ENCODE measurements at regions not wholly inside any gene's neighbourhood (a gene's known extent, or its start where the extent isn't known, plus 50 kb on each side); places are given as distances from the start of the nearest gene placed in this dataset.

DNA sequence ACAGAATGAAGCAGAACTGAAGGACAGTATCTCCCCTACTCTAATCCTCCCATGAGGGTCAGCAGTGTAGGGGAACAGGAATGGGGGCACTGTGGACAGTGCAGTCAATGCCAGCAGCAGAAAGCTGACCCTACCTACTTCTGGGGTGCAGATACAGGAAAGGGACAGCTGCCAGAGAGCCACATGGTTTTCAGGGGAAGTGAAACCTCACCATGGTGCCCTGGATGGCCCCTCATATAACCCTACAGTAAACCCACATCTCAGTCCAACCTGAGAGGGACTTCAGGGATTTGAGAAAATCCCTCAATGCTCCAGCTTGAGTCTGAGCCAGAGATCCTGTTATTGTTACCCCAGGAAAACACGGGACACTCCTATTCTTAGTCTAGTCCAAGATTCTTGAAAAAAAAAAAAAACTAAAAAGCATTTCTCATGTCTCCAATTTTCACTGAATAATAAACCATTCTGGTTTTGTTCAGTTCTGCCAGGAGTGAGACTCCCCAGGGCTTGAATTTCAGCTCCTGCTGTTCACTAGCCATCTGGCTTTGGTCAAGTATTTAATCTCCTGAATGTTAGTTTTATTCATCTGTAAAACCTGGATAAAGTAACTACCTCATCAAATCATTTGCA lies 511.6 kb upstream of the ARGLU1 start:
- Histone ChIP-seq H3K4me2 (no peak overlapping the region), H4K20me1 (ENCODE audit: insufficient read depth) (no peaks in the 10 kb centered on the region), H3K27me3 (ENCODE audit: insufficient read depth) (no peaks in the 10 kb centered on the region), H3K36me3 (replicated peaks in 1 of 2; ENCODE audit: control insufficient read depth in 1 of 2, insufficient read depth in 2 of 2, low read length in 1 of 2) (no peaks in the 10 kb centered on the region), H3K27ac (ENCODE audit: low read depth in 2 of 2, low read length in 1 of 2) (no peak overlapping the region), H3F3A (replicated peaks; ENCODE audit: insufficient read depth) (no peaks in the 10 kb centered on the region), H3K9me2 (no peaks in the 10 kb centered on the region), H3K79me2 (ENCODE audit: insufficient read depth) (no peaks in the 10 kb centered on the region), H3K4me1 (ENCODE audit: control insufficient read depth in 1 of 2, insufficient read depth in 2 of 2, low read depth in 1 of 2, low read length in 1 of 2) (no peaks in the 10 kb centered on the region; a peak in 1 of 4 replicates), H3K9ac (no peak overlapping the region), H3K9me3 (no peaks in the 10 kb centered on the region), H2AFZ (ENCODE audit: low read depth) (no peak overlapping the region), H3K4me3 (ENCODE audit: low read depth in 2 of 2, low read length in 1 of 2) (no peak overlapping the region)
- ChIA-PET POLR2A (no interaction called here), CTCF (interaction anchor here (0.7 to 1.3 kb wide), 2 partner anchors 10 to 37 kb away, joined by 3 read pairs; no protein-coding TSS in a partner anchor)
- WGBS (ENCODE audit: low lambda C conversion rate), result 0% methylated on average over 1 of the region's 1 CpG
- TF ChIP-seq JUND (IDR thresholded peaks at IDR 0.05), result no peak
- TF ChIP-seq, protein P1, sequence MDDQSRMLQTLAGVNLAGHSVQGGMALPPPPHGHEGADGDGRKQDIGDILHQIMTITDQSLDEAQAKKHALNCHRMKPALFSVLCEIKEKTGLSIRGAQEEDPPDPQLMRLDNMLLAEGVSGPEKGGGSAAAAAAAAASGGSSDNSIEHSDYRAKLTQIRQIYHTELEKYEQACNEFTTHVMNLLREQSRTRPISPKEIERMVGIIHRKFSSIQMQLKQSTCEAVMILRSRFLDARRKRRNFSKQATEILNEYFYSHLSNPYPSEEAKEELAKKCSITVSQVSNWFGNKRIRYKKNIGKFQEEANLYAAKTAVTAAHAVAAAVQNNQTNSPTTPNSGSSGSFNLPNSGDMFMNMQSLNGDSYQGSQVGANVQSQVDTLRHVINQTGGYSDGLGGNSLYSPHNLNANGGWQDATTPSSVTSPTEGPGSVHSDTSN (IDR thresholded peaks at IDR 0.05), result no peak
- TF ChIP-seq, protein P2, sequence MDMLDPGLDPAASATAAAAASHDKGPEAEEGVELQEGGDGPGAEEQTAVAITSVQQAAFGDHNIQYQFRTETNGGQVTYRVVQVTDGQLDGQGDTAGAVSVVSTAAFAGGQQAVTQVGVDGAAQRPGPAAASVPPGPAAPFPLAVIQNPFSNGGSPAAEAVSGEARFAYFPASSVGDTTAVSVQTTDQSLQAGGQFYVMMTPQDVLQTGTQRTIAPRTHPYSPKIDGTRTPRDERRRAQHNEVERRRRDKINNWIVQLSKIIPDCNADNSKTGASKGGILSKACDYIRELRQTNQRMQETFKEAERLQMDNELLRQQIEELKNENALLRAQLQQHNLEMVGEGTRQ (IDR thresholded peaks at IDR 0.05; ENCODE audit: borderline replicate concordance, low read depth, low read length), result no peak
- TF ChIP-seq NFIC (IDR thresholded peaks at IDR 0.05; ENCODE audit: borderline replicate concordance), result no peak
- TF ChIP-seq FOXJ3 (CRISPR knock-in tag; IDR thresholded peaks at IDR 0.05), result no peak
- TF ChIP-seq FOXM1 (IDR thresholded peaks at IDR 0.05; ENCODE audit: low read depth), result no peak
- TF ChIP-seq, protein P3, sequence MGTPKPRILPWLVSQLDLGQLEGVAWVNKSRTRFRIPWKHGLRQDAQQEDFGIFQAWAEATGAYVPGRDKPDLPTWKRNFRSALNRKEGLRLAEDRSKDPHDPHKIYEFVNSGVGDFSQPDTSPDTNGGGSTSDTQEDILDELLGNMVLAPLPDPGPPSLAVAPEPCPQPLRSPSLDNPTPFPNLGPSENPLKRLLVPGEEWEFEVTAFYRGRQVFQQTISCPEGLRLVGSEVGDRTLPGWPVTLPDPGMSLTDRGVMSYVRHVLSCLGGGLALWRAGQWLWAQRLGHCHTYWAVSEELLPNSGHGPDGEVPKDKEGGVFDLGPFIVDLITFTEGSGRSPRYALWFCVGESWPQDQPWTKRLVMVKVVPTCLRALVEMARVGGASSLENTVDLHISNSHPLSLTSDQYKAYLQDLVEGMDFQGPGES (IDR thresholded peaks at IDR 0.05; ENCODE audit: low read depth, low read length), result no peak
- no peak for TF ChIP-seq TEAD4 (IDR thresholded peaks at IDR 0.05; ENCODE audit: borderline replicate concordance, insufficient read depth)
- no peak for TF ChIP-seq GATA2 (CRISPR knock-in tag; IDR thresholded peaks at IDR 0.05)
- no peak for TF ChIP-seq TAF1 (IDR thresholded peaks at IDR 0.05; ENCODE audit: borderline replicate concordance, low read depth, low read length)
- TF ChIP-seq TCF12 (IDR thresholded peaks at IDR 0.05), result no peak
- TF ChIP-seq POLR2AphosphoS5 (IDR thresholded peaks at IDR 0.05; ENCODE audit: low read depth, low read length), result no peak
- TF ChIP-seq FOSL2 (IDR thresholded peaks at IDR 0.05; ENCODE audit: borderline replicate concordance, low read depth), result no peak
- no peak for TF ChIP-seq YY1 (IDR thresholded peaks at IDR 0.05; ENCODE audit: low read depth)
- TF ChIP-seq, protein P4, sequence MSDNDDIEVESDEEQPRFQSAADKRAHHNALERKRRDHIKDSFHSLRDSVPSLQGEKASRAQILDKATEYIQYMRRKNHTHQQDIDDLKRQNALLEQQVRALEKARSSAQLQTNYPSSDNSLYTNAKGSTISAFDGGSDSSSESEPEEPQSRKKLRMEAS (IDR thresholded peaks at IDR 0.05; ENCODE audit: low read depth), result no peak
- TF ChIP-seq, protein P5, sequence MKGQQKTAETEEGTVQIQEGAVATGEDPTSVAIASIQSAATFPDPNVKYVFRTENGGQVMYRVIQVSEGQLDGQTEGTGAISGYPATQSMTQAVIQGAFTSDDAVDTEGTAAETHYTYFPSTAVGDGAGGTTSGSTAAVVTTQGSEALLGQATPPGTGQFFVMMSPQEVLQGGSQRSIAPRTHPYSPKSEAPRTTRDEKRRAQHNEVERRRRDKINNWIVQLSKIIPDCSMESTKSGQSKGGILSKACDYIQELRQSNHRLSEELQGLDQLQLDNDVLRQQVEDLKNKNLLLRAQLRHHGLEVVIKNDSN (IDR thresholded peaks at IDR 0.05; ENCODE audit: borderline replicate concordance, low read depth), result no peak
- no peak for DNase-seq
